DOHH2 (cell line): ENCODE measurements at regions not wholly inside any gene's neighbourhood (a gene's known extent, or its start where the extent isn't known, plus 50 kb on each side); places are given as distances from the start of the nearest gene placed in this dataset.

Experiments used
- H3F3A ChIP-seq: fragments of 200-600 bp; sonication (generic), shearing (Covaris generic); 2 replicates; pipeline ENCODE4 v1.6.0; 2016; ENCODE audit warnings: antibody characterized with exemption, mild to moderate bottlenecking; ENCODE audit not compliant: control insufficient read depth, insufficient read depth
- H3K27ac ChIP-seq: fragments of 200-600 bp; sonication (generic); 2 replicates; pipeline ENCODE4 v1.5.1; 2014; ENCODE audit warnings: low read depth, mild to moderate bottlenecking, low read length, moderate library complexity
- H3K27me3 ChIP-seq: fragments of 200-600 bp; sonication (generic); 2 replicates; pipeline ENCODE4 v1.6.1; 2014; ENCODE audit warnings: mild to moderate bottlenecking, low read length, mixed read lengths; ENCODE audit not compliant: control insufficient read depth
- H3K36me3 ChIP-seq: fragments of 200-600 bp; sonication (generic); 2 replicates; pipeline ENCODE4 v1.6.1; 2014; ENCODE audit warnings: mild to moderate bottlenecking, low read length, moderate library complexity, mixed read lengths; ENCODE audit not compliant: control insufficient read depth
- H3K4me1 ChIP-seq: fragments of 200-600 bp; sonication (generic); 2 replicates; pipeline ENCODE4 v1.6.1; 2014; ENCODE audit warnings: mild to moderate bottlenecking, low read length, mixed read lengths; ENCODE audit not compliant: control insufficient read depth
- H3K4me2 ChIP-seq: fragments of 200-600 bp; sonication (generic); 2 replicates; pipeline ENCODE4 v1.6.0; 2014; ENCODE audit warnings: mild to moderate bottlenecking, low read length, moderate library complexity
- H3K4me3 ChIP-seq: fragments of 200-600 bp; sonication (generic); 2 replicates; pipeline ENCODE4 v1.5.1; 2014; ENCODE audit warnings: mild to moderate bottlenecking, low read length, mixed read lengths
- H3K79me2 ChIP-seq: fragments of 200-600 bp; sonication (generic); 2 replicates; pipeline ENCODE4 v1.6.1; 2014; ENCODE audit warnings: mild to moderate bottlenecking, low read length, mixed read lengths; ENCODE audit not compliant: control insufficient read depth
- H3K9me2 ChIP-seq: fragments of 200-600 bp; sonication (generic); replicated peaks from 2 replicates; pipeline ENCODE4 v1.6.1; 2014; ENCODE audit warnings: mild to moderate bottlenecking, low read length, mixed read lengths; ENCODE audit not compliant: control insufficient read depth
- H3K9me3 ChIP-seq: fragments of 200-600 bp; sonication (generic); 2 replicates; pipeline ENCODE4 v1.6.1; 2014; ENCODE audit warnings: antibody characterized with exemption, low read length, mixed read lengths; ENCODE audit not compliant: control insufficient read depth, insufficient read depth
- H4K20me1 ChIP-seq: fragments of 200-600 bp; sonication (generic); 2 replicates; pipeline ENCODE4 v1.6.0; 2014; ENCODE audit warnings: low read depth, mild to moderate bottlenecking, antibody characterized with exemption, low read length, moderate library complexity; ENCODE audit not compliant: control insufficient read depth, insufficient read depth
- CTCF ChIP-seq: fragments of 200-600 bp; sonication (generic); IDR thresholded peaks from one replicate; pipeline ENCODE4 v1.5.1; 2014; ENCODE audit warnings: antibody characterized with exemption, mild to moderate bottlenecking, low read depth, low read length; ENCODE audit not compliant: poor library complexity, severe bottlenecking
- EZH2phosphoT487 ChIP-seq: fragments of 200-600 bp; sonication (generic); IDR thresholded peaks from 2 replicates; pipeline ENCODE4 v1.6.1; 2017; ENCODE audit warnings: borderline replicate concordance, mild to moderate bottlenecking, antibody characterized with exemption, low read length, moderate library complexity, mixed read lengths

- H3K4me3 ChIP-seq = no peak overlapping the region
- no peaks in the 10 kb centered on the region for H3K27me3 ChIP-seq
- H3K4me2 ChIP-seq = no peak overlapping the region
- no peaks in the 10 kb centered on the region for H4K20me1 ChIP-seq
- H3K9me3 ChIP-seq = no peaks in the 10 kb centered on the region
- no peak overlapping the region for H3K27ac ChIP-seq
- no peaks in the 10 kb centered on the region for H3F3A ChIP-seq
- no peaks in the 10 kb centered on the region for H3K79me2 ChIP-seq
- TF ChIP-seq CTCF = no peak
- TF ChIP-seq EZH2phosphoT487 = no peak
- peaks cover 30% of the 10 kb centered on the region for H3K4me1 ChIP-seq
- 0 out of 2 replicates have a peak, but pooled peaks cover 8% of the 10 kb centered on the region for H3K36me3 ChIP-seq
- H3K9me2 ChIP-seq = no peaks in the 10 kb centered on the region
These were observed 233.6 kb downstream of the KLF12 start for GRCh38 chr13:73900591-73900990.

- H3K4me3 ChIP-seq = no peak overlapping the region
- no peaks in the 10 kb centered on the region for H4K20me1 ChIP-seq
- no peak for TF ChIP-seq EZH2phosphoT487
- no peaks in the 10 kb centered on the region for H3K27me3 ChIP-seq
- H3K36me3 ChIP-seq = 0 out of 2 replicates have a peak, but pooled peaks cover 8% of the 10 kb centered on the region
- H3K9me2 ChIP-seq = no peaks in the 10 kb centered on the region
- peaks cover 30% of the 10 kb centered on the region for H3K4me1 ChIP-seq
- no peaks in the 10 kb centered on the region for H3F3A ChIP-seq
- H3K4me2 ChIP-seq = no peak overlapping the region
- H3K9me3 ChIP-seq = no peaks in the 10 kb centered on the region
- H3K27ac ChIP-seq = no peak overlapping the region
- H3K79me2 ChIP-seq = no peaks in the 10 kb centered on the region
These were observed 235.3 kb downstream of the KLF12 start for GRCh38 chr13:73898899-73899298.

- TF ChIP-seq EZH2phosphoT487 (no peak), CTCF (no peak)
- H3K79me2 ChIP-seq = no peaks in the 10 kb centered on the region
- no peak overlapping the region for H3K4me3 ChIP-seq
- no peaks in the 10 kb centered on the region for H4K20me1 ChIP-seq
- no peaks in the 10 kb centered on the region for H3K9me3 ChIP-seq
- H3F3A ChIP-seq = no peaks in the 10 kb centered on the region
- 0 out of 2 replicates have a peak, but pooled peaks cover 8% of the 10 kb centered on the region for H3K36me3 ChIP-seq
- peaks cover 27% of the 10 kb centered on the region for H3K4me1 ChIP-seq
- no peak overlapping the region for H3K4me2 ChIP-seq
- no peaks in the 10 kb centered on the region for H3K27me3 ChIP-seq
- H3K9me2 ChIP-seq = no peaks in the 10 kb centered on the region
- H3K27ac ChIP-seq = no peak overlapping the region
These were observed 235.9 kb downstream of the KLF12 start for GRCh38 chr13:73898276-73898675.

GRCh38 chr13:73894995-73895571 lies 239.1 kb downstream of the KLF12 start:
- Histone ChIP-seq H3F3A (no peaks in the 10 kb centered on the region), H3K4me1 (peaks cover 15% of the 10 kb centered on the region), H3K4me3 (no peak overlapping the region), H4K20me1 (no peaks in the 10 kb centered on the region), H3K36me3 (0 out of 2 replicates have a peak, but pooled peaks cover 8% of the 10 kb centered on the region), H3K27ac (no peak overlapping the region), H3K9me3 (no peaks in the 10 kb centered on the region), H3K4me2 (no peak overlapping the region), H3K9me2 (no peaks in the 10 kb centered on the region), H3K79me2 (no peaks in the 10 kb centered on the region), H3K27me3 (no peaks in the 10 kb centered on the region)
- TF ChIP-seq EZH2phosphoT487 = no peak
- no peak for TF ChIP-seq CTCF
